Peyer's patch (tissue), 4 donors: ENCODE measurements at regions not wholly inside any gene's neighbourhood (a gene's known extent, or its start where the extent isn't known, plus 50 kb on each side); places are given as distances from the start of the nearest gene placed in this dataset.
"Not testable (repeated sequence)": the region's sequence is repeated elsewhere in the genome, so short reads cannot be mapped to it uniquely, and the experiment has no call there.

Source experiments
- DNase-seq, 3 donors: peaks; one replicate each; pipeline ENCODE4 v3.0.0-alpha.2; 2017 to 2019
- H3K27ac ChIP-seq, 4 donors: fragments of 200-600 bp; sonication (generic); one replicate each; pipeline ENCODE4 v1.5.1; 2016 to 2019
- H3K27me3 ChIP-seq, 2 donors: fragments of 200-600 bp; sonication (generic); one replicate each; pipeline ENCODE4 v1.5.1; 2019
- H3K36me3 ChIP-seq, 3 donors: fragments of 200-600 bp; sonication (generic); one replicate each; pipeline ENCODE4 v1.5.1; 2016 to 2019
- H3K4me1 ChIP-seq, 4 donors: fragments of 200-600 bp; sonication (generic); one replicate each; pipeline ENCODE4 v1.5.1; 2016 to 2019
- H3K4me3 ChIP-seq, 4 donors: fragments of 200-600 bp; sonication (generic); 1 replicate in 3 of 4; 2 replicates in 1 of 4; pipeline ENCODE4 v1.5.1; 2016 to 2019; ENCODE audit warnings: mild to moderate bottlenecking in 1 of 4
- H3K9me3 ChIP-seq, 4 donors: fragments of 200-600 bp; sonication (generic); one replicate each; pipeline ENCODE4 v1.5.1; 2016 to 2019; ENCODE audit warnings: mild to moderate bottlenecking in 1 of 4
- POLR2A ChIP-seq, 2 donors: fragments of 450-650 bp; IDR thresholded peaks; one replicate each; pipeline ENCODE4 v1.5.1; 2017; ENCODE audit warnings: antibody characterized with exemption in 2 of 2, mild to moderate bottlenecking in 2 of 2, moderate library complexity in 2 of 2
- TF ChIP-seq, protein P1 (sequence below), 6 experiments: fragments of 450-650 bp in 4 of 6; fragments of 200-600 bp in 2 of 6; sonication (generic) in 1 of 6; IDR thresholded peaks; one replicate each; pipeline ENCODE4 v1.5.1; 2017 to 2019; ENCODE audit warnings: antibody characterized with exemption in 6 of 6, mild to moderate bottlenecking in 3 of 6, moderate library complexity in 1 of 6

DNA sequence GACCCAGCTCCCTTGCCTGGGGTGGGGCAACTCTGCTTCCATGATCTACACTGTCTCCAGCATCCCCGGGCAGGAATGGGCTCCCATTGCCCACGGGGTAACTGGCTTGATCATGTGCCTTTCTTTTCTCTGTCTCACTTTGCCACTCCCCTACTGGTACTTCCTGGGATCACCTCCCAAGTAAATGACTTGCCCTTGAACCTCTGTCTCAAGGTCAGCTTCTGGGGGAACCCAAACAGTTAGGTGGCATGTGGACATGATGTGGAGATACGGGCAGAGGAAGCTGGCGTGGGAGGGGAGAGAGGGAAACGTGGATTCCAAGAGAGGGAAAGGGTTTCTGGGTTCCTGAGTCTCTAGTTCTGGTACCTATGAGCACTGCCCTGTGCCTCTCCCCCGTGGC, 63.8 kb upstream of the RALY start:
- Histone ChIP-seq H3K9me3 (no peaks in the 10 kb centered on the region), H3K4me3 (no peak overlapping the region), H3K27ac (no peak overlapping the region), H3K36me3 (no peaks in the 10 kb centered on the region), H3K27me3 (no peaks in the 10 kb centered on the region), H3K4me1 (no peaks in the 10 kb centered on the region)
- DNase-seq, result no peak
- TF ChIP-seq POLR2A (IDR thresholded peaks at IDR 0.05), result no peak
- TF ChIP-seq, protein P1, sequence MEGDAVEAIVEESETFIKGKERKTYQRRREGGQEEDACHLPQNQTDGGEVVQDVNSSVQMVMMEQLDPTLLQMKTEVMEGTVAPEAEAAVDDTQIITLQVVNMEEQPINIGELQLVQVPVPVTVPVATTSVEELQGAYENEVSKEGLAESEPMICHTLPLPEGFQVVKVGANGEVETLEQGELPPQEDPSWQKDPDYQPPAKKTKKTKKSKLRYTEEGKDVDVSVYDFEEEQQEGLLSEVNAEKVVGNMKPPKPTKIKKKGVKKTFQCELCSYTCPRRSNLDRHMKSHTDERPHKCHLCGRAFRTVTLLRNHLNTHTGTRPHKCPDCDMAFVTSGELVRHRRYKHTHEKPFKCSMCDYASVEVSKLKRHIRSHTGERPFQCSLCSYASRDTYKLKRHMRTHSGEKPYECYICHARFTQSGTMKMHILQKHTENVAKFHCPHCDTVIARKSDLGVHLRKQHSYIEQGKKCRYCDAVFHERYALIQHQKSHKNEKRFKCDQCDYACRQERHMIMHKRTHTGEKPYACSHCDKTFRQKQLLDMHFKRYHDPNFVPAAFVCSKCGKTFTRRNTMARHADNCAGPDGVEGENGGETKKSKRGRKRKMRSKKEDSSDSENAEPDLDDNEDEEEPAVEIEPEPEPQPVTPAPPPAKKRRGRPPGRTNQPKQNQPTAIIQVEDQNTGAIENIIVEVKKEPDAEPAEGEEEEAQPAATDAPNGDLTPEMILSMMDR (IDR thresholded peaks at IDR 0.05), result no peak

DNA sequence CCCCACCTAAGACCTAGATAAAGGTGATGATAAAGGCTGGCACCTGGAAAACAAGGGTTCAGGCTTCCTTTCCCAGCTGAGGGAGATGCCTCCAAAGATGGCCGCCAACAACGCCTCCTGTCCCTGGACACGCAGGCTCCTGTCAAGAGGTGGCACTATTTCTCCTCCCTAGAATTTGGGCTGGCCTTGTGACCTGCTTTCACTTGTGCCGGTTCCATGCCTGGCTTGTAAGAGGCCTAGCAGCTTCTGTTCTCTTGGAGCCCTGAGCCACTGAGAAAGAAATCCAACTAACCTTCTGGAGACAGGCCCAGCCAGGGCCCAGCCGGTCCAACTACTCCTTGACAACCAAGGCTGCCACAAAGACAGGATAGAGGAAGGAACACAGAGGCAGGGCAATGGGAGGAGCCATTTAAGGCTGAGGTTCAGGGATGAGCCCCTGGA, 60.2 kb upstream of the RALY start:
- Histone ChIP-seq H3K4me3 (no peak overlapping the region), H3K36me3 (no peaks in the 10 kb centered on the region), H3K27me3 (no peaks in the 10 kb centered on the region), H3K27ac (no peak overlapping the region), H3K4me1 (no peaks in the 10 kb centered on the region), H3K9me3 (no peaks in the 10 kb centered on the region)
- peak; percentile 20 to 74 (median 55) for DNase-seq
- TF ChIP-seq, protein P1 (IDR thresholded peaks at IDR 0.05), result peak in 4 of 6 experiments; percentile 28 to 67 (median 50)
- no peak for TF ChIP-seq POLR2A (IDR thresholded peaks at IDR 0.05)

DNA sequence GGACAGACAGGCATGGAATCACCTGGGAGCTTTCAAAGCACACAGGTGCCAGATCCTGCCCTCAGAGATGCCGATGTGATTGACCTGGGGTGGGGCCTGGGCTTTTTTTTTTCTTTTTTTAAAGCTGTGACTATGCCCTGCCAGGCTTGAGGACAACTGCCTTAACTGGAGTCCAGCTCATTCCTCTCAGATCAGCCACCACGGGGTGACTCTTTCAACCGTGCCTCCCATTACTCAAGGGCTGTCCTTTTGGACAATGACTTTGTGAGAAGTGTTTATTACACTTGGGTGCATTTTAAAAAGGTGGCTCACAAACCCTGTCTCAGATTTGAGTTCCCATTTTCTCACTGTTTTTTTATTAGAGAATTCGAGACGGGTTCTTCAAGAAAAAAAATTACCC, 57.1 kb upstream of the RALY start:
- H3K4me3 ChIP-seq, result no peak overlapping the region
- TF ChIP-seq, protein P1 (IDR thresholded peaks at IDR 0.05), result no peak
- TF ChIP-seq POLR2A (IDR thresholded peaks at IDR 0.05), result no peak
- H3K27me3 ChIP-seq, result no peaks in the 10 kb centered on the region
- H3K27ac ChIP-seq, result no peak overlapping the region
- H3K4me1 ChIP-seq, result no peaks in the 10 kb centered on the region
- no peak for DNase-seq
- H3K9me3 ChIP-seq, result no peaks in the 10 kb centered on the region
- H3K36me3 ChIP-seq, result no peaks in the 10 kb centered on the region

DNA sequence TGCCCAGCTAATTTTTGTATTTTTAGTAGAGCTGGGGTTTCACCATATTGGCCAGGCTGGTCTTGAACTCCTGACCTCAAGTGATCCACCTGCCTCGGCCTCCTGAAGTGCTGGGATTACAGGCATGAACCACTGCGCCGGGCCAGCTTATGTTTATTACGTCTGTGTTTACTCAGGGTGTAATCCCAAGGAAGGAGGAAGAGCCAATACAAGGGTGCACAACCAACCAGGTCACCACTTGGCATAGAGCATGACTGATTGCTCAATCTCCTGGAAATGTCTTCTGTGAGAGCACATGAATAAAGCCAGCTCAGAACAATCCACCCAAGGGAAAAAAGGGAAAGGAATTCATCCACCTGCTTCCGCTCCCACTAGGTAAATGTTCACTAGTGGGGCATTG, 54.7 kb upstream of the RALY start:
- H3K27me3 ChIP-seq, H3K27ac ChIP-seq, H3K9me3 ChIP-seq, H3K36me3 ChIP-seq, H3K4me1 ChIP-seq, H3K4me3 ChIP-seq: not testable (repeated sequence)
- DNase-seq, result peak in 1 of 3 donors; percentile 69

DNA sequence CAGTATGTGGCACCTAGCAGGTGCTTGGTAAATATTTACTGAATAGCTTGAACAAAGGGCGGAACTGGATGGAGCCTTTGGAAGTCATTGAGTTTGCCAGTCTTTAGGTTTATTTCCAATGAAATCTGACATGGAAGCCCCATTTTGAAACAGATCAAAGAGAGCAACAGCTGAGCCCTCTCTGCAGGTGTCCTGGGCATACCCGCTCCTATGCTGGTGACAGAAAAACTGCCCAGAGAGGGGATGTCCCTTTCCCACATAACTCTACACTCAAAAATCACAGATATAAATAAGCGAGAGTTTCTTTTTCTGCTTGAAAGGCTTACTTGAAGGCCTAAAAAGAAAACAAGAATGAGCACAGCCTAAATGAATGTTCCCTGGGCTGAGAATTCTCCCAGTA, 53.0 kb upstream of the RALY start:
- Histone ChIP-seq H3K27ac (no peak overlapping the region), H3K27me3 (no peaks in the 10 kb centered on the region), H3K9me3 (no peaks in the 10 kb centered on the region), H3K4me1 (no peaks in the 10 kb centered on the region), H3K36me3 (no peaks in the 10 kb centered on the region), H3K4me3 (no peak overlapping the region)
- TF ChIP-seq POLR2A (IDR thresholded peaks at IDR 0.05), result no peak
- TF ChIP-seq, protein P1 (IDR thresholded peaks at IDR 0.05), result no peak
- DNase-seq, result no peak
